GM20000 (cell line): ENCODE measurements at regions not wholly inside any gene's neighbourhood (a gene's known extent, or its start where the extent isn't known, plus 50 kb on each side); places are given as distances from the start of the nearest gene placed in this dataset.

Experiments
- DNase-seq: peaks from one replicate; pipeline ENCODE4 v3.0.0; 2012; ENCODE audit warnings: low spot score
- TF ChIP-seq, protein P1 (sequence below): IDR thresholded peaks from 2 replicates; pipeline ENCODE4 v1.5.1; 2012; ENCODE audit warnings: mild to moderate bottlenecking, control low read depth; ENCODE audit errors: extremely low read depth, missing control alignments

DNA sequence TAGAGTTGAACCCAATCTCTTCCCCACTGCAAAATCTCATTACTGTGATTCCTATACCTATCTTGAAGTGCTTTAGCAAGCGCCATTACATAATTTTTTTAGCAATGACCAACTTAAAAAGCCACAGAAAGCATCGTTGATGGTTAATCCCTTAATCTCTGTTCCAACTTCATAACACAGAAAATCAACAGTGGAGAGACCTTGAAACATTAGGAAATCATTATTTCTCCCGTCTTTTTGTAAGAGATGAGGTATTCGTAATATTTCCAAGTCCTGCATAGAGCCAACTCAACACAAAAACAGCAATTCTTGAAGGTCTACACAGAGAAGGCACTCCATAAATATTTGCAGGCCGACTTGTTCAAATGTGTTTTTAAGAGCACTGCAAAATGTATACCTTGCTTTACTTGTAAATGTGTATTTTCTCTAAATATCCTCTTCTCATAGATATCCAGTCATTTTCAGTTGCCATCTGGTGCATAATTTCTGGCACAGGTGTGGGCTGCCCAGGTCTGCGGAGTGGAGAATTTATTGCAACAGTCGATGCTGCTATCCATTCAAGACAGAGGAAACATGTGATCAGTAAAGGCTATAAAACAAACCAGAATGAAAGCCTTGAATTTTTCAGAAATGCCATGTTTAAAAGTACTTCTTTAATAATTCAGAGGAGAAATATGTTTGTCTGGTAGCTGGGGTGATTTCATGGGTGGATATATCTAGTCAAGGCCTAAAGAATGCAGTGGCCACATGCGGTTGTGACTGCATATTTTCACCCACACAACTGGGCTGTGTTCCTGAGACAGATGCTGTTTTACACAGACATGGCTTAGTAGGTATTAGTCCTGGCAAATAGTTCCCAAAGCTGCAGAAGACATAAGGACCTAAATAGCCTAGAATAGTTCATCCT is 234.3 kb upstream of the STARD13 start:
- DNase-seq = no peak
- TF ChIP-seq, protein P1, sequence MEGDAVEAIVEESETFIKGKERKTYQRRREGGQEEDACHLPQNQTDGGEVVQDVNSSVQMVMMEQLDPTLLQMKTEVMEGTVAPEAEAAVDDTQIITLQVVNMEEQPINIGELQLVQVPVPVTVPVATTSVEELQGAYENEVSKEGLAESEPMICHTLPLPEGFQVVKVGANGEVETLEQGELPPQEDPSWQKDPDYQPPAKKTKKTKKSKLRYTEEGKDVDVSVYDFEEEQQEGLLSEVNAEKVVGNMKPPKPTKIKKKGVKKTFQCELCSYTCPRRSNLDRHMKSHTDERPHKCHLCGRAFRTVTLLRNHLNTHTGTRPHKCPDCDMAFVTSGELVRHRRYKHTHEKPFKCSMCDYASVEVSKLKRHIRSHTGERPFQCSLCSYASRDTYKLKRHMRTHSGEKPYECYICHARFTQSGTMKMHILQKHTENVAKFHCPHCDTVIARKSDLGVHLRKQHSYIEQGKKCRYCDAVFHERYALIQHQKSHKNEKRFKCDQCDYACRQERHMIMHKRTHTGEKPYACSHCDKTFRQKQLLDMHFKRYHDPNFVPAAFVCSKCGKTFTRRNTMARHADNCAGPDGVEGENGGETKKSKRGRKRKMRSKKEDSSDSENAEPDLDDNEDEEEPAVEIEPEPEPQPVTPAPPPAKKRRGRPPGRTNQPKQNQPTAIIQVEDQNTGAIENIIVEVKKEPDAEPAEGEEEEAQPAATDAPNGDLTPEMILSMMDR = no peak

DNA sequence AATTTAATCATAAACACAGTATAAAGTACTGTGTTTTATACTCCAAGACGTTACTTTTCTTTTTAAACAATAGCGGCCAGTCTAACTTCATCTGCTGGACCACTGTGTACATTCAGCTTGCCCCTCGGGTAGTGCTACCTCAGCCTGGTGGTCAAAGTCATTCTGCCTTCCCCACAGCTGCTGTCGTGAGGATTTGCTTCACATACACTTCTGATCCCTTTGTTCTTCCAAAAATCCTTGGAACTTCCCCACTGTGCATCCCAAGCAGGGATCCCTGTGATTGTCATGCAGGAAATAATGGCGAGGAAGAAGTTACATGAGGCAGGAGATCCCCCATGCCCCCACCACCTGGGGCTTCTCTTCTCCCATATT is 234.9 kb upstream of the STARD13 start:
- TF ChIP-seq, protein P1 = no peak
- DNase-seq = no peak

DNA sequence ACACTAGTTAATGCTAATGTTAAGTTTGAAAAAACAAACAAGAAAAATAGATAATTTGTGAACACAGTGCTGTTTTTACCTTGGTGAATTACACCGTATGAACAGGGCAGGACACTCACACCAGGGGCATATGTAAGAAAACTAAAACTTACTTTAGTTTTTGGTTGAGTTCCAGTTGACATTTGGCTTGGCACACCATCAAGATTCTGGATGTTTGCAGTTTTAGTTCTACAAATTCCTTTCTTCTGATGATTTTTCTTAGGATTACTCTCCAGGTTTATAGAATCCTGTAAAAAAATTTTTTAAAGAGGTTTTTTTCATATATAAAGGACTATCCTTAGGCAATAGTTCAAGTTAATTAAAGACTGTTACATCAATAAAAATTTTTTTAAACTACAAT is 238.5 kb upstream of the STARD13 start:
- TF ChIP-seq, protein P1 = no peak
- DNase-seq = no peak

DNA sequence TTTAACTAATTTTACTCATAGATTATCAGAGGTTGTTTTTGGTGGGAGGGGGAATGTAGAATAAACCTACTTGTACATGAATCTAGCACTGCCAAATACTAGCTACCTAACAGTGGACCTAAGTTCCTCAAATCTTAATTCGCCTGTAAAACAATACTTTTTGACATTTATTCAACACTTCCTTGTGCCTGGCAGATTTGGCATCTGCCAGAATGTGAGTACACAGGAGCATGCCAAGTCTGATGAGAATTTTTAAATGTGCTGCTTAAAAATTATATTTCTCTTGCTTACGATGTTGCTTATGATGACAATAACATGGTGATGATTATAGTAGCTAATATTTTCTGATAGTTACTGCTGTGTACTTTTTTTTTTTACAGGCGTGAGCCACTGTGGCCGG is 240.2 kb upstream of the STARD13 start:
- TF ChIP-seq, protein P1 = no peak
- no peak for DNase-seq

DNA sequence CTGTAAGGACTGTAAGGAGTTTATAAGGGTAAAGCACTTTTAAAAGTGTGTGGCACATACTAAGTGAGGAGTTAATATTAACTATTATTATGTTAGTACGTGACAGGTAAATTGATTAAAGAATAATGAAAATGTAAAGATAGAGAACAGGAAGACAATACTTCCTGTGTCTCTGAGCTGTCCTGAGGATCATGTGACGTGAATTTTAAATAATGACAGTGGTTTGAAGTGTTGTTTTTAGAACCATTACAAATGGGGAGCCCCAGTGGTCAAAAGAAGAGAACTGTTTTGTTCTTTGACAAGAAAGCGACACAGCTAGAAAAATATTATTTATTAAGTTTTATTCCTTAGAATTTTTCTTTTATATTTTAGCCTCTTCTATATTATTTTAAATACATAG is 241.2 kb upstream of the STARD13 start:
- no peak for DNase-seq
- TF ChIP-seq, protein P1 = no peak

DNA sequence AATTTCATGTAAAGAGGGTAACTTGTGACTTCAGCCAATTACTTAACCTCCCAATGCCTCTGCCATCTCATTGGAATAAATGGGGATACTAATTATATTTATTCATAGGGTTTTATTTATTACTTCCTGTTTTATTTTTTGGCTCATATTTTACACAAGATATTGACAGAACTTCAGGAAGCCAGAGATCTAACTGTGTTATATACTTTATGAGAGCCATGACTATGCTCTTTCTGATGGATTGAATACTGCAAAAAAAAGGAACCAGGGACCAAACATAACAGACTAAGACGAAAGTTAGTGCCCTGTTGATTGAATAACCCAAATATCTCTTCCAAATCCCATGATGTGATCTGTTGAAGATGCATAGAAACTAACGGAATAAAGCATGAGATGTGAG is 243.3 kb upstream of the STARD13 start:
- no peak for DNase-seq
- TF ChIP-seq, protein P1 = no peak

DNA sequence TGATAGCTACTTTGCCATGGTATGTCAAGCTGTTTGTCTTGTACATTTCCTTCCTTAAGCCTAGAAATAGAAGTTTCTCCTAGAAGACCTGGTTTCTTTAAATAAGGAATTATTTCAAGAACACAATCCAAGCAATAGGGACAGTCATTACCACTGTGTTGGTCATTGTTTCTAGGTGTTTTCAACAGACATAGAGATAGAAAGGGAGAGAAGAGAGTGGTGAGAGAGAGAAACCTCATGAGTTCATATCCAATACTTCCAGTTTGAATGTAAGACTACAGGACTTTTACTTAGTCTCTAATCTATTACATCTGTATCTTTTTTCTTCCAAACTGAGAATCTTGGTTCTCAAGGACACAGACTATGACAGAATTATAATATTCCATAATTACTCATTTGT is 245.9 kb upstream of the STARD13 start:
- no peak for DNase-seq
- TF ChIP-seq, protein P1 = no peak
